OCI-LY1 (cell line): ENCODE measurements at regions not wholly inside any gene's neighbourhood (a gene's known extent, or its start where the extent isn't known, plus 50 kb on each side); places are given as distances from the start of the nearest gene placed in this dataset.

Source experiments
- H2AFZ ChIP-seq: fragments of 200-600 bp; sonication (generic), shearing (Covaris generic); 2 replicates; pipeline ENCODE4 v1.6.0; 2014; ENCODE audit warnings: antibody characterized with exemption, mild to moderate bottlenecking, low read length
- H3F3A ChIP-seq: fragments of 200-600 bp; sonication (generic), shearing (Covaris generic); 2 replicates; pipeline ENCODE4 v1.6.0; 2014; ENCODE audit warnings: mild to moderate bottlenecking, antibody characterized with exemption, low read length, moderate library complexity; ENCODE audit not compliant: insufficient read depth
- H3K27ac ChIP-seq: fragments of 200-600 bp; sonication (generic); 2 replicates; pipeline ENCODE4 v1.5.1; 2014; ENCODE audit warnings: low read length, mixed run types, mild to moderate bottlenecking, low read depth; ENCODE audit not compliant: poor library complexity, severe bottlenecking
- H3K27me3 ChIP-seq: fragments of 200-600 bp; sonication (generic); 2 replicates; pipeline ENCODE4 v1.6.0; 2014; ENCODE audit warnings: antibody characterized with exemption, mild to moderate bottlenecking, low read length, moderate library complexity; ENCODE audit not compliant: insufficient read depth
- H3K36me3 ChIP-seq: fragments of 200-600 bp; sonication (generic); 2 replicates; pipeline ENCODE4 v1.6.1; 2014; ENCODE audit warnings: mild to moderate bottlenecking, antibody characterized with exemption, low read length, moderate library complexity, mixed read lengths; ENCODE audit not compliant: insufficient read depth
- H3K4me1 ChIP-seq: fragments of 200-600 bp; sonication (generic); 2 replicates; pipeline ENCODE4 v1.5.1; 2014; ENCODE audit warnings: mild to moderate bottlenecking, low read length, moderate library complexity; ENCODE audit not compliant: insufficient read depth, severe bottlenecking
- H3K4me2 ChIP-seq: fragments of 200-600 bp; sonication (generic), shearing (Covaris generic); 2 replicates; pipeline ENCODE4 v1.6.1; 2014; ENCODE audit warnings: low read length
- H3K4me3 ChIP-seq: fragments of 200-600 bp; sonication (generic); 2 replicates; pipeline ENCODE4 v1.5.1; 2014; ENCODE audit warnings: low read length, low read depth, mild to moderate bottlenecking, mixed read lengths; ENCODE audit not compliant: poor library complexity, severe bottlenecking
- H3K79me2 ChIP-seq: fragments of 200-600 bp; shearing (Covaris generic); 2 replicates; pipeline ENCODE4 v1.6.1; 2016; ENCODE audit warnings: mixed run types, low read length, mixed read lengths; ENCODE audit not compliant: insufficient read depth
- H3K9ac ChIP-seq: fragments of 200-600 bp; sonication (generic), shearing (Covaris generic); 2 replicates; pipeline ENCODE4 v1.6.1; 2014; ENCODE audit warnings: mild to moderate bottlenecking, low read length, mixed read lengths
- H3K9me2 ChIP-seq: fragments of 200-600 bp; sonication (generic), shearing (Covaris generic); 2 replicates; pipeline ENCODE4 v1.6.1; 2014; ENCODE audit warnings: low read depth, mild to moderate bottlenecking, low read length, mixed read lengths
- H3K9me3 ChIP-seq: fragments of 200-600 bp; shearing (Covaris generic); 2 replicates; pipeline ENCODE4 v1.6.1; 2014; ENCODE audit warnings: low read length, mixed read lengths
- H4K20me1 ChIP-seq: fragments of 200-600 bp; sonication (generic), shearing (Covaris generic); 2 replicates; pipeline ENCODE4 v1.6.0; 2016; ENCODE audit warnings: mild to moderate bottlenecking, low read length; ENCODE audit not compliant: insufficient read depth
- CTCF ChIP-seq: fragments of 200-600 bp; sonication (generic), shearing (Covaris generic); IDR thresholded peaks from 2 replicates; pipeline ENCODE4 v1.5.1; 2017; ENCODE audit warnings: mild to moderate bottlenecking, antibody characterized with exemption, low read length, moderate library complexity, mixed read lengths
- EZH2 ChIP-seq: fragments of 200-600 bp; sonication (generic), shearing (Covaris generic); IDR thresholded peaks from 2 replicates; pipeline ENCODE4 v1.8.0; 2017; ENCODE audit warnings: borderline replicate concordance, mixed run types, mild to moderate bottlenecking, antibody characterized with exemption, low read length, moderate library complexity, mixed read lengths

GRCh38 chr6:14913931-14914330, 331.9 kb upstream of the JARID2 start:
- H3K4me1 ChIP-seq, result no peaks in the 10 kb centered on the region
- H3K9me2 ChIP-seq, result no peaks in the 10 kb centered on the region
- no peaks in the 10 kb centered on the region for H3F3A ChIP-seq
- no peaks in the 10 kb centered on the region for H4K20me1 ChIP-seq
- no peaks in the 10 kb centered on the region for H3K27me3 ChIP-seq
- no peaks in the 10 kb centered on the region for H3K79me2 ChIP-seq
- H3K36me3 ChIP-seq, result no peaks in the 10 kb centered on the region
- H3K4me2 ChIP-seq, result no peak overlapping the region
- H2AFZ ChIP-seq, result no peak overlapping the region
- no peak overlapping the region for H3K9ac ChIP-seq
- H3K27ac ChIP-seq, result no peak overlapping the region
- no peak overlapping the region for H3K4me3 ChIP-seq
- no peaks in the 10 kb centered on the region for H3K9me3 ChIP-seq
- no peak for TF ChIP-seq CTCF
- TF ChIP-seq EZH2, result no peak

DNA sequence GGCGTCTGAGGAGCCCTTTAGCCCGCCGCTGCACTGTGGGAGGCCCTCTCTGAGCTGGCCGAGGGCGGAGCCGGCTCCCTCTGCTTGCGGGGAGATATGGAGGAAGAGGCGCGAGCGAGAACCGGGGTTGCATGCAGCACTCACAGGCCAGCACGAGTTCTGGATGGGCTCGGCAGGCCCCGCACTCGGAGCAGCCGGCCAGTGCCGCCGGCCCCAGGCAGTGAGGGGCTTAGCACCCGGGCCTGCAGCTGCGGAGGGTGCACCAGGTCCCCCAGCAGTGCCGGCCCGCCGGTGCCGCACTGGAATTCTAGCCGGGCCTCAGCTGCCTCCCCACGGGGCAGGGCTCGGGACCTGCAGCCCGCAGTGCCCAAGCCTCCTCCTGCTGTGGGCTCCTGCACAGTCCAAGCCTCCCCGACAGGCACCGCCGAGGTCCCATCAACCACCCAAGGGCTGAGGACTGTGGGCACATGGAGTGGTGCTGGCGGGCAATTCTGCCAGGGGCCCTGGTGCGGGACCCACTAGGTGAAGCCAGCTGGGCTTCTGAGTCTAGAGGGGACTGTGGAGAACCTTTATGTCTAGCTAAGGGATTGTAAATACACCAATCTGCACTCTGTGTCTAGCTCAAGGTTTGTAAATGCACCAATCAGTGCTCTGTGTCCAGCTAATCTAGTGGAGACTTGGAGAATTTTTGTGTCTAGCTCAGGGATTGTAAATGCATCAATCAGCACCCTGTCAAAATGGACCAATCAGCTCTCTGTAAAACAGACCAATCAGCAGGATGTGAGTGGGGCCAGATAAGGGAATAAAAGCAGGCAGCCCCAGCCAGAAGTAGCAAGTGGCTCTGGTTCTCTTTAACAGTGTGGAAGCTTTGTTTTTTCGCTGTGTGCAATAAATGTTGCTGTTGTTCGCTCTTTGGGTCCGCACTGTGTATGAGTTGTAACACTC, 329.7 kb upstream of the JARID2 start:
- Histone ChIP-seq H3K9me3 (no peaks in the 10 kb centered on the region), H3K4me2 (no peak overlapping the region), H2AFZ (no peak overlapping the region), H3K4me3 (no peak overlapping the region), H3K27ac (no peak overlapping the region), H3K36me3 (no peaks in the 10 kb centered on the region), H3K4me1 (no peaks in the 10 kb centered on the region), H3K9me2 (no peaks in the 10 kb centered on the region), H4K20me1 (no peaks in the 10 kb centered on the region), H3K27me3 (no peaks in the 10 kb centered on the region), H3F3A (no peaks in the 10 kb centered on the region), H3K9ac (no peak overlapping the region), H3K79me2 (no peaks in the 10 kb centered on the region)
- TF ChIP-seq CTCF (no peak), EZH2 (no peak)

GRCh38 chr6:14917109-14917910, 328.6 kb upstream of the JARID2 start:
- no peak overlapping the region for H3K4me3 ChIP-seq
- H3K27me3 ChIP-seq, result no peaks in the 10 kb centered on the region
- H3K4me1 ChIP-seq, result no peaks in the 10 kb centered on the region
- no peak overlapping the region for H2AFZ ChIP-seq
- no peak overlapping the region for H3K27ac ChIP-seq
- H3K36me3 ChIP-seq, result no peaks in the 10 kb centered on the region
- H3K9me3 ChIP-seq, result no peaks in the 10 kb centered on the region
- no peaks in the 10 kb centered on the region for H4K20me1 ChIP-seq
- H3F3A ChIP-seq, result no peaks in the 10 kb centered on the region
- TF ChIP-seq EZH2 (no peak), CTCF (no peak)
- H3K9ac ChIP-seq, result no peak overlapping the region
- H3K79me2 ChIP-seq, result no peaks in the 10 kb centered on the region
- no peak overlapping the region for H3K4me2 ChIP-seq
- no peaks in the 10 kb centered on the region for H3K9me2 ChIP-seq
